ENCODE measurements at regions not wholly inside any gene's neighbourhood (a gene's known extent, or its start where the extent isn't known, plus 50 kb on each side); places are given as distances from the start of the nearest gene placed in this dataset.
"Not testable (repeated sequence)": the region's sequence is repeated elsewhere in the genome, so short reads cannot be mapped to it uniquely, and the experiment has no call there.

- no peak for DNase-seq (ENCODE audit: low spot score)
Measured at GRCh38 chr11:71098776-71099175, 153.6 kb downstream of the SHANK2 start.

DNA sequence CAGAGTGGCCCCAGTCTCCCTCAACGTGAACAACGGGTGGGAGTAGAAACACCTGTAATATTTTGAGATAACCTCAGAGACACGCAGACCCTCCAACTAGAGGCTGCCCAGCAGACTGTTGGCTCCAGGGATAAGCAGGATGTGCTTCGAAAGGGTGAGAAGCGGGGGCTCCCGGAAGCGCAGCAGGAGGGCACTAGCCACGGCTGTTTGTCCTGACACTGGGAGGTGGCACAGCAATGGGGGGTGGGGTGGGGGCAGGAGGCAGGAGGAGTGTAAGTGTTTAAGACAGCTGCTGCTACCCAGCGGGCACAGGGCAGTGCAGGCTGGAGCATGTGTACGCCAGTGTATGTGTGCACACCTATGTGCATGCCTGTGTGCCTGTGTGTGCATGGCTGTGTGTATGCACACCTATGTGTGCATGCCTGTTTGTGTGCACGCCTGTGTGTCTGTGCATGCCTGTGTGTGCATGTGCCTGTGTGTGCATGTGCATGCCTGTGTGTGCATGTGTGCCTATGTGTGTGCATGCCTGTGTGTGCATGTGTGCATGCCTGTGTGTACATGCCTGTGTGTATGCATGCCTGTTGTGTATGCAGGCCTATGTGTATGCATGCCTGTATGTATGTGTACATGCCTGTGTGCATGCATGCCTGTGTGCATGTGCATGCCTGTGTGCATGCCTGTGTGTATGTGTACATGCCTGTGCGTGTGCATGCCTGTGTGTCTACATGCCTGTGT is 154.7 kb downstream of the SHANK2 start:
- no peak for DNase-seq (ENCODE audit: low spot score)

DNA sequence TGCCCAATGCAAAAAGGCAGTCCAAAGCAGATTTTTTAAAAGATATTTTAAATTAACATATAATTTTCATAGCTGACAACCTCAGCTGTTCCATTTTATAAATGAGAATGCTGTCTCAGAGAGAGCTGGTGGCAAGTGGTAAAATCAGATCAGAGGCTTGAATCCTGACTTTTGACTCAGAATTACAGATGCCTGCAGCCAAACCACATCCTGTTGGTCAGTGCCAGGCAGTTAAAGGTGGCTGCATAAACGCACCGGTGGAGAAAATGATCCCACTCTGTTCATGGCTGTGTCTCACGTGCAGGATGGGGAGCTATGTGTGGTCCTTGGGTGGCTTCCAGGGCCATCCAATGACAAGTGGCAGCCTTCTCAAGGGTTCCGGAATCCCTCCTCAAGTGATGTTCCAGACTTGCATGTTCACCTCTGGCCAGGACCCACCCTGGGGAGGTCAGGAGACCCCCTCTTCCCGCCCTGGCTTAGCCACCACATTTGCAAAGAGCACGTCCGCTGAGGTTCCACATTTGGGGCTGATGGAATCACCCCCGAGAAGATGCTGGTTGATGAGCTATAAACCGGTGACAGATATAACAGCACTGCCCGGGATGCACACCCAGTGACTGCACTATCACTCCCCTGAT is 155.5 kb downstream of the SHANK2 start:
- no peak for DNase-seq (ENCODE audit: low spot score)

- DNase-seq (ENCODE audit: low spot score): no peak
Measured at GRCh38 chr11:71095294-71095850, 157.0 kb downstream of the SHANK2 start.

DNA sequence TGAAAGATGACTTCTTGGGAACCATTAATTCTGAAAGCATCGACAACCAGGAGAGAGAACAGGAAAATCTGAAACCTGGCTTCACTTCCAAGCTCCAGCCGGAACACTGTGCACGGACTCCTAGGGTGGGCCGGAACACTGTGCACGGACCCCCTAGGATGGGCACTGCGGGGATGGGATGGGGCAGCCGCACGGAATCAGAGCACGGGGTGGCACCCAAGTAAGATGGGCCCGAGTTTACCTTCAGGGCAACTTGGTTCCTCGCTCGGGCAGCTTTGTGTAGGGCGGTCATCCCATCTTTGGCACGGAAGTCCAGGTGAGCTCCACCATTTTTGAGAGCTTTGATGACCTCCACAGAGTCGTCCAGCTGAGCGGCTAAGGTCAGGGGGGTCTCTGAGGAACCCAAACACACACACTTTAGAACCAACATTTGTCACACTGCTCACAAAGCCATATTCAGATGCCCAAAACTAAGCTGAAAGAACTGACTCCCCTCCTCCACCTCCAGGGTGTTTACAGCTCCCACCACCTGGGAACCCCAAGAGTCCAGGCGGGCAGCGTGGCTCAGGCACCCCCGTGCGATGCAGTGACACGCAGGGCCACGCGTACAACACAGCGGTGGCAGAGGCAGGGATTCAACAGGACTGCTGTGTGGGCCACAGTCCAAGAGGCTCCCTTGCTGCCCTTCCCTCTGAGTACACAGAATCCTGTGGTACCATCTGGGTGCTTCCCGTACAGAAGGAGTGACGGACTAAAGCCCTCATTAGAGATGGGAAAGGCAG is 157.9 kb downstream of the SHANK2 start:
- no peak for DNase-seq (ENCODE audit: low spot score)

DNA sequence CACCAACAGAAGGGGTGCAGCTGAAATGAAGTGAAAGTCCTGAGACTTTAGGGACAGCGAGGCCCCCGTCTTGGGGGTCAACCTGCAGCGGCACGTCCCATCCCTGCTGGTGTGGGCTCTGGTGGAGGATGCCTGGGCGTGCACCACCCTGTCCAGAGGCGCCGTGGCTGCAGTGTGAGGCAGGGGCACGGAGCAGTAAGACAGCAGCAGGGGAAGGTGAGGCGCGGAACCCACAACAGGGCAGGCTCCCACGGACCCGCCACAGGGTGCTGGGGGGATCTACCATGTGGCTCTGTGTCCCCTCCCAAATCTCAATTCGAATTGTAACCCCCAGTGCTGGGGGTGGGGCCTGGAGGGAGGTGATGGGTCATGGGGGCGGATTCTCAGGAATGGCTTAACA is 158.6 kb downstream of the SHANK2 start:
- DNase-seq (ENCODE audit: low spot score): no peak

DNA sequence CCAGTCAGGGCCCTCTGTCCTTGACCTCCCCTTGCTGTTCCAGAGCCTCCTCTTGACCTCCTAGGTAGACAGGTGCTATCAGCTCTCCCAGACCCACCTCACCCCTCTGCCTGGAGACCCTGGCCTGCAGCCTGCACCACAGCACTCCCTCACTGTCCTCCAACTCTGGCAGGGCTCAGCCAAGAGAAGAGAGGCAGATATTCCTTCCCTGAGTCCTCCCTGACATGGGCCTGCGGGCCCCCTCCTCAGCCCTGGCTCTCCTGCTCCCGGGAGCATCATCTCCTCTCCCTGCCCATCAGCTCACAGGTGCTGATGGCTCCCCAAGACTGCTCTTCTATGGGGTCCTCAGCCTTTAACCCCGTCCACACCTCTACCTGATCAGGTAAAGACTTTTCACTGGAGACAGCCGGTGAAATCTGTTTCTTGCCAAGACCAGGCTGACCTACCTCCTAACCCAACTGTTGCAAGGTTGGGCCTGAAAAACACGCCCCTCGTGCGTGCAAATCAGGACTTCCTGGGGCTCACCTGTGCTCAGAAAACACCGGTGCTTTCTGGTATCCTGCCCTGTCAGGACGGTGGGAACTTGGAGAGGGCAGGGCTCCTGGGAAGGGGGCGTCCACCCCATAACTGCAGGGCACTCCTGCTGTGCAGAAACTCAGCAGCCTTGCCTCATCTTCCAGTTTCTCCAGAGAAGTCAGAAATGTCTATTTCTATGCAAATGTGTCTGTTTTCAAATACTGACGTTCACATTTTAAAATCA is 160.7 kb downstream of the SHANK2 start:
- no peak for DNase-seq (ENCODE audit: low spot score)

GRCh38 chr11:71089571-71089970 is 162.8 kb downstream of the SHANK2 start:
- no peak for DNase-seq (ENCODE audit: low spot score)

- not testable (repeated sequence) for DNase-seq (ENCODE audit: low spot score)
Measured at GRCh38 chr11:71088314-71089215, 163.8 kb downstream of the SHANK2 start.

GRCh38 chr11:71086687-71087258 is 165.6 kb downstream of the SHANK2 start:
- DNase-seq (ENCODE audit: low spot score): no peak

DNA sequence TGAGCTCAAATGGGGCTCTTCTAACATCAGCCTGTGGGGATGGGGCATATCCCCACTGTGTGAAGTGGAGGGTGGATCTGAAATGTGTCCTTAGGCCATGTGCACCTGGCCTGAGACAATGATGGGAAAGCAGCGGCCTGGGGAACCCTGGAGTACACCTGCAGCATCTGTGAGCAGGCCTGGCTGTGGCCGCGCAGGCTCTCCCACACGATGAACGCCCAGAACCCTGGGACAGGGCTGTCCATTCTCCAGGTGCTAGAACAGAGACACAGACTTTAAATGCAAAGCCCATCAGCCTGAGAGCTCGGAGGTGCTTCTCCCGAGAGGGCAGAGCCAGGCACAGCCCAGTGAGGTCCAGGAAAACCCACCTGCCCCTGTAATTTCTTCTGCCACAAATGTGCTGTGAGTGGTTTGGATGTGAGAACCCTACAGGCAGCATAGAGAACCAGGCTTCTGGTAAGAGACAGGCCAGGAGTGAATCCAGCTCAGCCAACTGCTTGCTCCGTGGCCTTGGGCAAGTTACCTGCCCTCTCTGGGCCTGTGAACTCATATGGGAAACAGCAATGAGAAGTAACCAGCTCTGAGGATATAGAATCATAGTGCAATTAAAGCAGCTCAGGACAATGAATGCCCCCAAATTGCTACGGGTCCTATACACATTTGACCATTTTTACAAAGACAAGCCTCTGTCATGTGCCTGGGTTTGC is 167.9 kb downstream of the SHANK2 start:
- DNase-seq (ENCODE audit: low spot score): no peak

- no peak for DNase-seq (ENCODE audit: low spot score)
Measured at GRCh38 chr11:71083105-71083504, 169.3 kb downstream of the SHANK2 start.

GRCh38 chr11:71082454-71082853 is 169.9 kb downstream of the SHANK2 start:
- no peak for DNase-seq (ENCODE audit: low spot score)

GRCh38 chr11:71081704-71082230 is 170.6 kb downstream of the SHANK2 start:
- no peak for DNase-seq (ENCODE audit: low spot score)

DNA sequence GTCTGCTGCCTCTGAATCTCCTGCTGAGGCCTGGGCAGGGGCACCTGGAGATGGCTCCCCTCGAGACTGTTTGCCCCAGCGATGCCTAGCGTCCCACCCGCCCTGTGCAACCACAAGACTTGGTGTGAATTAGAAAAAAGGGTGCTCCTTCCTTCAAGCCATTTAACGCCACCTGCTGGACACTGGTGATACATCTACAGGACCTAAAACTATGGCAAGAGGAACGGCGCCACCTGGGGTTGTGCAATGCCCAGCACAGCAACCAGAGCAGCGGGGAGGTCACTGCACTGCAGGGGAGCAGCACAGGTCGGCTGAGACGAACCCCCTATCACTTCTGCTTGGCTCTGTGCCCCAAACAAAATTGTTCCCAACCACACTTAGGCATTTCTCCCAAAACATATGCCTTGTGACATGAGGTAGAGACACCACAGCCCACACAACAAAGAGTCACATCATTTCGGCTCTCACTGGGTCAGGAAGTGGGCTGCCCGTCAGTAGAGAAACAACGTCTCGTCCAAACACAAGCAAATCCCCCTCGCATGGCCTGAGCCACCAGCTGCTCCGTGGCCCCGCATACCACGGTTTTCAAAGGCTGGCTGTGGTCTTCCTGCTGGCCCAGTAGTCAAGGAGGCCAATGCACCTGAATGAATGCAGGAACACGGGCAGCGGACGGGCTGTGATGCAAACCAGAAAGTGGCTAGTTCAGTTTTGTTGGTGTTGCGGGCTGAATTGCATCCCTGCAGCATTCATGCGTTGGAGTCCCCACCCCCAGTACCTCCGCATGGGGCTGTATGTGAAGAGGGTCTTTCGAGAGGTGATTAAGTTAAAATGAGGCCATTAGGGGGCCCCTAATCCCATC is 171.9 kb downstream of the SHANK2 start:
- peak; percentile 36 for DNase-seq (ENCODE audit: low spot score)

DNA sequence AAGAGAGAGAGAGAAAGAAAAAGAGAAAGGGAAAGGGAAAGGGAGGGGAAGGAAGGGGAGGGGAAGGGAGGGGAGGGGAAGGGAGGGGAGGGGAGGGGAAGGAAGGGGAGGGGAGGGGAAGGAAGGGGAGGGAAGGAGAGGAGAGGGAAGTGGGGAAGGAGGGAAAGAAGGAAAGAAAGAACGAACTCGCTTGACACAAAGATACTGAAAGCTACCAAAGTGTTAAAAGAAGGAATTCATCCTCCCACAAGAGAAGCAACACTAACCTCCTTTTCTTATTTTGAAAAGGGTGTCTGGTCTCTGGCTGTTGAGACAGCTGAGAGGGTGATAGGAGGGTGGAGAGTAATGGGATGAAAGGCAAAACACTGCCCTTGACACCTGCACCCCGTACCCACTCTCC is 172.6 kb downstream of the SHANK2 start:
- no peak for DNase-seq (ENCODE audit: low spot score)

DNA sequence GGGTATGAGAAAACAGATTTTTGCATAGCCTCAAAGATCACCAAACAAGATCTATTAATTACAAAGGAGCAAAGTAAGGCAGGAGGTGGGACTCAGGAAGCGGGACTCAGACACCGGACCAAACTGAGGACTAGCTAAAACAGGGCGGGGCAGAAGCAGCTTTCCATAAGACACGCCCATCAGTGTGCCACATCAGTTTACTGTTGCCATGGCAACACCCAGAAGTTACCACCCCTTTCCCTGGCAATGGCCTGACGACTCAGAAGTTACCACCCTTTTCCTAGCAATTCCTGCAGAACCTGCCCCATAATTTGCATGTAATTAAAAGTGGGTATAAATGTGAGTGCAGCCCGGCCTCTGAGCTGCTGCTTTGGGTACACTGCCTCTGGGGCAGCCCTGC is 173.9 kb downstream of the SHANK2 start:
- peak; percentile 6 for DNase-seq (ENCODE audit: low spot score)

- no peak for DNase-seq (ENCODE audit: low spot score)
Measured at GRCh38 chr11:71076525-71077304, 175.7 kb downstream of the SHANK2 start.

Measured in hematopoietic multipotent progenitor cell treated with erythropoietin and hydrocortisone succinate and interleukin-3 and kit ligand, for 15 days (in vitro differentiated cells).